ENCODE measurements at regions not wholly inside any gene's neighbourhood (a gene's known extent, or its start where the extent isn't known, plus 50 kb on each side); places are given as distances from the start of the nearest gene placed in this dataset.

DNA sequence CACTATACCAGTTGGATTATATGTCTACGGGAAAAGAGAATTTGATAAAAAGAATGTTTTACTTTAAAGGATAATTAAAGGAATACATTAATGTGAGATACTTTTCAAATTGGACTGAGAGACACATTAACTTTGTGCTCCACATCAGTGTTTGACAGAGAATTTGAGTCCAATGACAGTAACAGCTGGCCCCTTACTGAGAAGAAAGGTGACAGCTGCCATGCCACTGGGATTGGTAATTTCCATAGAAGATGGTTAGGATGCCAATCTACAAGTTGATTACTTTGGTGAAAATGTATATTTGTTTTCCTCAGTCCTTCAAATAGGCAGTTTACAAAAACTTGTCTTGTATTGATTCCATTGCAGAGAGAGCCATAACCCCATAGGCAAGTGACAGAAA, 578.4 kb downstream of the SLCO4C1 start:
- TF ChIP-seq, protein P1, sequence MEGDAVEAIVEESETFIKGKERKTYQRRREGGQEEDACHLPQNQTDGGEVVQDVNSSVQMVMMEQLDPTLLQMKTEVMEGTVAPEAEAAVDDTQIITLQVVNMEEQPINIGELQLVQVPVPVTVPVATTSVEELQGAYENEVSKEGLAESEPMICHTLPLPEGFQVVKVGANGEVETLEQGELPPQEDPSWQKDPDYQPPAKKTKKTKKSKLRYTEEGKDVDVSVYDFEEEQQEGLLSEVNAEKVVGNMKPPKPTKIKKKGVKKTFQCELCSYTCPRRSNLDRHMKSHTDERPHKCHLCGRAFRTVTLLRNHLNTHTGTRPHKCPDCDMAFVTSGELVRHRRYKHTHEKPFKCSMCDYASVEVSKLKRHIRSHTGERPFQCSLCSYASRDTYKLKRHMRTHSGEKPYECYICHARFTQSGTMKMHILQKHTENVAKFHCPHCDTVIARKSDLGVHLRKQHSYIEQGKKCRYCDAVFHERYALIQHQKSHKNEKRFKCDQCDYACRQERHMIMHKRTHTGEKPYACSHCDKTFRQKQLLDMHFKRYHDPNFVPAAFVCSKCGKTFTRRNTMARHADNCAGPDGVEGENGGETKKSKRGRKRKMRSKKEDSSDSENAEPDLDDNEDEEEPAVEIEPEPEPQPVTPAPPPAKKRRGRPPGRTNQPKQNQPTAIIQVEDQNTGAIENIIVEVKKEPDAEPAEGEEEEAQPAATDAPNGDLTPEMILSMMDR (IDR thresholded peaks at IDR 0.05), result no peak
- TF ChIP-seq POLR2A (IDR thresholded peaks at IDR 0.05), result no peak
